ENCODE measurements at regions not wholly inside any gene's neighbourhood (a gene's known extent, or its start where the extent isn't known, plus 50 kb on each side); places are given as distances from the start of the nearest gene placed in this dataset.

DNA sequence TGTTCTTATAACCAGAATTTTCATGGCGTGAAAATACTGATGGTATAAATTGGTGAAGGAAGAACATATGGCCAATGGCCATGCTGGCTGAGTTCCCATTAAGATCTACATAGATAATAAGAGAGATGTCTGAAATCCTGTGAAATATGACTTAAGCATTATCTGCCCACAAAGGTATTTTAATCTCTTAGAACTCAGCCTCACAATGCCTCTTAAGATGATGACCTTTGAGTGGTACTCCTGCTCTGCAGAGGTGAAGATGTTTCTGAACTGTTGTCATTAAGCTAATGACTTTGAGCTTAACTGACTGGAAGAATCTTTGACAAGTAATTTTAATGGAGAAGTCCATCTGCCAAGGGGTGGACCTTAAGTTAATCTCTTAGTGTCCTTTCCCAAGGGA lies 148.7 kb downstream of the ZNF326 start:
- WGBS, 2 donors = 83 to 86% methylated on average over 1 of the region's 1 CpG
- ATAC-seq = no peak
- no peaks in the 10 kb centered on the region for H3K36me3 ChIP-seq (replicated peaks in 1 of 2; ENCODE audit: insufficient read depth in 1 of 2, low read depth in 2 of 2)
- intact Hi-C loops (cut with DNase I) = no loop called here
- TF ChIP-seq, protein P1, sequence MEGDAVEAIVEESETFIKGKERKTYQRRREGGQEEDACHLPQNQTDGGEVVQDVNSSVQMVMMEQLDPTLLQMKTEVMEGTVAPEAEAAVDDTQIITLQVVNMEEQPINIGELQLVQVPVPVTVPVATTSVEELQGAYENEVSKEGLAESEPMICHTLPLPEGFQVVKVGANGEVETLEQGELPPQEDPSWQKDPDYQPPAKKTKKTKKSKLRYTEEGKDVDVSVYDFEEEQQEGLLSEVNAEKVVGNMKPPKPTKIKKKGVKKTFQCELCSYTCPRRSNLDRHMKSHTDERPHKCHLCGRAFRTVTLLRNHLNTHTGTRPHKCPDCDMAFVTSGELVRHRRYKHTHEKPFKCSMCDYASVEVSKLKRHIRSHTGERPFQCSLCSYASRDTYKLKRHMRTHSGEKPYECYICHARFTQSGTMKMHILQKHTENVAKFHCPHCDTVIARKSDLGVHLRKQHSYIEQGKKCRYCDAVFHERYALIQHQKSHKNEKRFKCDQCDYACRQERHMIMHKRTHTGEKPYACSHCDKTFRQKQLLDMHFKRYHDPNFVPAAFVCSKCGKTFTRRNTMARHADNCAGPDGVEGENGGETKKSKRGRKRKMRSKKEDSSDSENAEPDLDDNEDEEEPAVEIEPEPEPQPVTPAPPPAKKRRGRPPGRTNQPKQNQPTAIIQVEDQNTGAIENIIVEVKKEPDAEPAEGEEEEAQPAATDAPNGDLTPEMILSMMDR (IDR thresholded peaks at IDR 0.05) = no peak
- TF ChIP-seq POLR2A (IDR thresholded peaks at IDR 0.05) = no peak
- H3K27ac ChIP-seq = no peak overlapping the region
- no peaks in the 10 kb centered on the region for H3K9me3 ChIP-seq
- H3K4me1 ChIP-seq = no peaks in the 10 kb centered on the region
- H3K27me3 ChIP-seq = no peaks in the 10 kb centered on the region
- DNase-seq = no peak
- no peak overlapping the region for H3K4me3 ChIP-seq

DNA sequence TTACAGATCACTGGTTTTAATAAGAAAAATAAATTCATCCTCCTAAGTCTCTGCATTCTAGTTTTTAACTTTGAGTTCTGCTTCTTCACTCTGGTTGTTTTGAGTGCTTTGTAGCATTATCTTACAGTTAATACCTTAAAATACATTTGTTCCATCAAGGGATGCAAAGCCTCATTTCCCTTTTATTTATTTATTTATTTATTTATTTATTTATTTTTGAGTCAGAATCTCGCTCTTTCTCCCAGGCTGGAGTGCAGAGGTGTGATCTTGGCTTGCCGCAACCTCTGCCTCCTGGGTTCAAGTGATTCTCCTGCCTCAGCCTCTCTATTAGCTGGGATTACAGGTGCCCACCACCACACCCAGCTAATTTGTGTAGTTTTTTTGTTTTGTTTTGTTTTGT lies 147.8 kb downstream of the ZNF326 start:
- H3K36me3 ChIP-seq (replicated peaks in 1 of 2; ENCODE audit: insufficient read depth in 1 of 2, low read depth in 2 of 2) = no peaks in the 10 kb centered on the region
- DNase-seq (no peak), ATAC-seq (no peak)
- no peaks in the 10 kb centered on the region for H3K4me1 ChIP-seq
- intact Hi-C loops (cut with DNase I) = no loop called here
- no peaks in the 10 kb centered on the region for H3K9me3 ChIP-seq
- H3K27me3 ChIP-seq = no peaks in the 10 kb centered on the region
- TF ChIP-seq POLR2A (IDR thresholded peaks at IDR 0.05) = no peak
- TF ChIP-seq, protein P1 (IDR thresholded peaks at IDR 0.05) = no peak
- 77 to 88% methylated on average over 2 of the region's 2 CpGs for WGBS, 2 donors
- no peak overlapping the region for H3K4me3 ChIP-seq
- no peak overlapping the region for H3K27ac ChIP-seq

DNA sequence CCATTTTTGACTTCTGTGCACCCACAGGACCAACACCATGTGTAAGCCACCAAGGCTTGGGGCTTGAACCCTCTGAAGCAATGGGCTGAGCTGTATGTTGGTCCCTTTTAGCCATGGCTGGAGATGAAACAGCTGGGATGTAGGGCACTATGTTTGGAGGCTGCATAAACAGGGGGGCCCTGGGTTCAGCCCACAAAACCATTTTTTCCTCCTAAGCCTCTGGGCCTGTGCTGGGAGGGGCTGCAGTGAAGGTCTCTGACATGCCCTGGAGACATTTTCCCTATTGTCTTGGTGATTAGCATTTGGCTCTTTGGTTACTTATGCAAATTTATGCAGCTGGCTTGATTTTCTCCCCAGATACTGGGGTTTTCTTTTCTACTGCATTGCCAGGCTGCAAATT lies 144.9 kb downstream of the ZNF326 start:
- TF ChIP-seq, protein P1 (IDR thresholded peaks at IDR 0.05) = no peak
- TF ChIP-seq POLR2A (IDR thresholded peaks at IDR 0.05) = no peak
- no peaks in the 10 kb centered on the region for H3K27me3 ChIP-seq
- no peak overlapping the region for H3K27ac ChIP-seq
- no peak for ATAC-seq
- DNase-seq = no peak
- no peaks in the 10 kb centered on the region for H3K36me3 ChIP-seq (replicated peaks in 1 of 2; ENCODE audit: insufficient read depth in 1 of 2, low read depth in 2 of 2)
- no peak overlapping the region for H3K4me3 ChIP-seq
- no peaks in the 10 kb centered on the region for H3K9me3 ChIP-seq
- H3K4me1 ChIP-seq = no peaks in the 10 kb centered on the region
- intact Hi-C loops (cut with DNase I) = no loop called here

DNA sequence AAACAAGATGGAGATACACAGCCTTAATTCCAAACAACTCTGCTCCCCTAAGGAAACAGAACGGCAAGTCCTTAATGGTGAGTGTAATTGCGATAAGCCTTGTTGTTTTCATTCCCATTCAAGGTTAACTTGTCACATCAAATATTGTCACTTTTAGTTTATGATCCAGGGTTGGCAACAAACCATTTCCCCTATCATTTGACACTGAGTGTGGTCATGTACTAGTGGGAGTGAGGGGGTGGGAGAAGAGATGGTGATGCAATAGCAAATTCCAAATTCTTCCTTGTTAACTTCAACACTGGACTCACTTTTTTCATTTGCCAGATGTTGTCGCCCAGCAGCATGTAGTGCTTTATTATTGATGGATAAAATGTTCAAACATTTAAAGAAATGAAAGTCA lies 140.4 kb downstream of the ZNF326 start:
- intact Hi-C loops (cut with DNase I) = no loop called here
- no peaks in the 10 kb centered on the region for H3K36me3 ChIP-seq (replicated peaks in 1 of 2; ENCODE audit: insufficient read depth in 1 of 2, low read depth in 2 of 2)
- H3K27ac ChIP-seq = no peak overlapping the region
- DNase-seq (peak in 1 of 4 donors; percentile 5), ATAC-seq (peak; percentile 35)
- H3K9me3 ChIP-seq = no peaks in the 10 kb centered on the region
- TF ChIP-seq POLR2A (IDR thresholded peaks at IDR 0.05) = no peak
- TF ChIP-seq, protein P1 (IDR thresholded peaks at IDR 0.05) = no peak
- H3K4me1 ChIP-seq = no peaks in the 10 kb centered on the region
- 26 to 27% methylated on average over 3 of the region's 3 CpGs for WGBS, 2 donors
- no peaks in the 10 kb centered on the region for H3K27me3 ChIP-seq
- H3K4me3 ChIP-seq = no peak overlapping the region

DNA sequence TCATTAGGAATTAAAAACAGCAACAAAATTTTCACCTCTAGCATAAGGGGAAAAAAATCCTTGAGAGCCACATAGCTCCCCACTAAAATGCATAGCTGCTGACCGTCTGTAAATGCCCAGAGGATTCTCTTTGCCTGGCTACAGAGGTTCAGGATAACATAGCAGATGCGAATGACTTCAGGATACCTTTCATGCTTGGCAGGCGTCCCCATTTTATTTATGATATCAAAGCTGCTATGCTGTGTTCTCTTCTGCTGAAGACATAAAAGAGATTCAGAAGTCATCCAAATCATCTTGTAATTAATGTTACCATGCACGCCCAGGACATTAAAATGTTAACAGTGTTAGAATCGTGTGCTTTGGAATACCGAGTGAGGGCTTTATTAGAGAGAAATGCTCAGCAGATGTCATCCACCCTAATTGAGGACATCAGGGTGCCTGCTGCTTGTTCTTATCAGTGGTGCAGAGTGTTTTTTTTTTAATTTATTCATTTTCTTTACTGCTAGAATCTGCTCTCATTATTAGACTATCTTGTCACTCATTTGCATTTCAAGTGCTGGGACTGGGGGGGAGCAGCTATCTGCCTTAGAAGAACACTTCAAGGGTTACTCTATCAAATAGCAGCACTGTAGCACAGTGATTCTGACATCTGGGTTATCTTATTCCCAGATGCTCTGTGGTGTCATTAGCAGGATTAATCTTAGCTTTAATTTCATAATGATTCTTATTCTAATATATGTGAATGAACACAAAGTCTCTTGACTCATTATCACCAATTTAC lies 139.5 kb downstream of the ZNF326 start:
- 41 to 52% methylated on average over 6 of the region's 6 CpGs for WGBS, 2 donors
- intact Hi-C loops (cut with DNase I) = no loop called here
- Histone ChIP-seq H3K27ac (no peak overlapping the region), H3K27me3 (no peaks in the 10 kb centered on the region), H3K4me1 (no peaks in the 10 kb centered on the region), H3K4me3 (no peak overlapping the region), H3K9me3 (no peaks in the 10 kb centered on the region), H3K36me3 (replicated peaks in 1 of 2; ENCODE audit: insufficient read depth in 1 of 2, low read depth in 2 of 2) (no peaks in the 10 kb centered on the region)
- TF ChIP-seq, protein P1 (IDR thresholded peaks at IDR 0.05) = no peak
- no peak for TF ChIP-seq POLR2A (IDR thresholded peaks at IDR 0.05)
- DNase-seq (no peak), ATAC-seq (no peak)
